Parathyroid adenoma (tissue), 2 donors: ENCODE measurements at regions not wholly inside any gene's neighbourhood (a gene's known extent, or its start where the extent isn't known, plus 50 kb on each side); places are given as distances from the start of the nearest gene placed in this dataset.

Source experiments
- H2AFZ ChIP-seq: fragments of 300-600 bp; sonication (generic); one replicate; pipeline ENCODE4 v1.7.0; 2017; ENCODE audit warnings: antibody characterized with exemption, mild to moderate bottlenecking
- H3K27ac ChIP-seq: fragments of 300-600 bp; sonication (generic); one replicate; pipeline ENCODE4 v1.7.0; 2017
- H3K27me3 ChIP-seq: fragments of 300-600 bp; sonication (generic); one replicate; pipeline ENCODE4 v1.7.0; 2017; ENCODE audit warnings: low read length; ENCODE audit not compliant: control insufficient read depth, insufficient read depth
- H3K36me3 ChIP-seq: fragments of 300-600 bp; sonication (generic); one replicate; pipeline ENCODE4 v1.7.0; 2017; ENCODE audit warnings: low read length; ENCODE audit not compliant: control insufficient read depth, insufficient read depth
- H3K4me1 ChIP-seq: fragments of 300-600 bp; sonication (generic); one replicate; pipeline ENCODE4 v1.7.0; 2017; ENCODE audit warnings: control low read depth
- H3K4me2 ChIP-seq: fragments of 300-600 bp; sonication (generic); one replicate; pipeline ENCODE4 v1.7.0; 2017; ENCODE audit warnings: low read length
- H3K4me3 ChIP-seq: fragments of 300-600 bp; sonication (generic); one replicate; pipeline ENCODE4 v1.7.0; 2017; ENCODE audit warnings: low read depth, low read length
- H3K79me2 ChIP-seq: fragments of 300-600 bp; sonication (generic); one replicate; pipeline ENCODE4 v1.7.0; 2017; ENCODE audit warnings: control low read depth
- H3K9ac ChIP-seq: fragments of 300-600 bp; sonication (generic); one replicate; pipeline ENCODE4 v1.7.0; 2017; ENCODE audit warnings: mild to moderate bottlenecking
- H3K9me3 ChIP-seq: fragments of 300-600 bp; sonication (generic); one replicate; pipeline ENCODE4 v1.7.0; 2017; ENCODE audit warnings: low read length; ENCODE audit not compliant: control insufficient read depth
- TF ChIP-seq, protein P1 (sequence below): fragments of 300-600 bp; sonication (generic); IDR thresholded peaks from one replicate; pipeline ENCODE4 v1.7.0; 2017; ENCODE audit warnings: antibody characterized with exemption, mild to moderate bottlenecking
- donor health status: primary hyperparathyroidism.

DNA sequence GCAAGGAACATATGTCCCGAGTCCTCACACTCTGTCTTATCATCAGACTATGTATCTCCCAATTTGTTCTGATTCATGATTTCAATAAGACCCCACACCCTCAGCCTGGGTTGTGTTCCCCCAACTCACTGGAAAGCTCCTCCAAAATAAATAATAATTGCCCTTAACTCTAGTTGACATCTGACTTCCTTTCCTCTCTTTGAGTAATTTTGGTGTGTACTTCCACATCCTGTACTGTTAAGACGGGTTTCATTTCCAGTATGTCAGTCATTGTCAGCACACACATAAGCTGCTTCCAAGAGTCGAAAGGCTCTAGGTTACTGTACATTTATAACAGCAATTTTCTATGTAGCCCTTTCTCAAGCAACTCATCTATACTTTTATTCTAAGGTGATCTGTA, 52.2 kb upstream of the C1QTNF7 start:
- no peak overlapping the region for H3K4me2 ChIP-seq
- TF ChIP-seq, protein P1, sequence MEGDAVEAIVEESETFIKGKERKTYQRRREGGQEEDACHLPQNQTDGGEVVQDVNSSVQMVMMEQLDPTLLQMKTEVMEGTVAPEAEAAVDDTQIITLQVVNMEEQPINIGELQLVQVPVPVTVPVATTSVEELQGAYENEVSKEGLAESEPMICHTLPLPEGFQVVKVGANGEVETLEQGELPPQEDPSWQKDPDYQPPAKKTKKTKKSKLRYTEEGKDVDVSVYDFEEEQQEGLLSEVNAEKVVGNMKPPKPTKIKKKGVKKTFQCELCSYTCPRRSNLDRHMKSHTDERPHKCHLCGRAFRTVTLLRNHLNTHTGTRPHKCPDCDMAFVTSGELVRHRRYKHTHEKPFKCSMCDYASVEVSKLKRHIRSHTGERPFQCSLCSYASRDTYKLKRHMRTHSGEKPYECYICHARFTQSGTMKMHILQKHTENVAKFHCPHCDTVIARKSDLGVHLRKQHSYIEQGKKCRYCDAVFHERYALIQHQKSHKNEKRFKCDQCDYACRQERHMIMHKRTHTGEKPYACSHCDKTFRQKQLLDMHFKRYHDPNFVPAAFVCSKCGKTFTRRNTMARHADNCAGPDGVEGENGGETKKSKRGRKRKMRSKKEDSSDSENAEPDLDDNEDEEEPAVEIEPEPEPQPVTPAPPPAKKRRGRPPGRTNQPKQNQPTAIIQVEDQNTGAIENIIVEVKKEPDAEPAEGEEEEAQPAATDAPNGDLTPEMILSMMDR = no peak
- no peaks in the 10 kb centered on the region for H3K36me3 ChIP-seq
- H3K27me3 ChIP-seq = no peaks in the 10 kb centered on the region
- no peaks in the 10 kb centered on the region for H3K9me3 ChIP-seq
- no peak overlapping the region for H3K27ac ChIP-seq
- no peak overlapping the region for H3K9ac ChIP-seq
- no peaks in the 10 kb centered on the region for H3K4me1 ChIP-seq
- H3K79me2 ChIP-seq = no peaks in the 10 kb centered on the region
- H2AFZ ChIP-seq = no peak overlapping the region
- no peak overlapping the region for H3K4me3 ChIP-seq

DNA sequence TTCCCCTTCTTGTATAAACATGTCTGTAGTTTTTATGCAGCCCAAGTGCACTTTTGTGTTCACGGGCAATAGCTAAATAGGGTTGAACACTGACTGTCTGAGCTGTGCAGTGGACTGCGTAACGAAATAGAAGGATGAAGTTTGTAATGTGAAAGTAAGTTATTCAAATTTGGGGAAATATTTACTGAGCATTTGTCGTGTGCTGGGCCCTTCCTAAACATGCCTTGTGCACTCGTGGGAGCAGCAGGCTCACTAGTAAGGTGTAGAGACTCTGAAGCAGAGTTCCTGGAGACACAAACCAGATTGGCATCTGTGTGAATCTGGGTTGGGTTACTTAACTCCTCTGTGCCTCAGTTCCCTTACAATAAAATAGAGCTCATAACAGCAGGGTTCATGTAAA, 51.7 kb upstream of the C1QTNF7 start:
- Histone ChIP-seq H3K9ac (no peak overlapping the region), H3K36me3 (no peaks in the 10 kb centered on the region), H3K79me2 (no peaks in the 10 kb centered on the region), H3K4me1 (no peaks in the 10 kb centered on the region), H3K4me2 (no peak overlapping the region), H3K9me3 (no peaks in the 10 kb centered on the region), H2AFZ (no peak overlapping the region), H3K27me3 (no peaks in the 10 kb centered on the region), H3K27ac (no peak overlapping the region), H3K4me3 (no peak overlapping the region)
- TF ChIP-seq, protein P1 = no peak

DNA sequence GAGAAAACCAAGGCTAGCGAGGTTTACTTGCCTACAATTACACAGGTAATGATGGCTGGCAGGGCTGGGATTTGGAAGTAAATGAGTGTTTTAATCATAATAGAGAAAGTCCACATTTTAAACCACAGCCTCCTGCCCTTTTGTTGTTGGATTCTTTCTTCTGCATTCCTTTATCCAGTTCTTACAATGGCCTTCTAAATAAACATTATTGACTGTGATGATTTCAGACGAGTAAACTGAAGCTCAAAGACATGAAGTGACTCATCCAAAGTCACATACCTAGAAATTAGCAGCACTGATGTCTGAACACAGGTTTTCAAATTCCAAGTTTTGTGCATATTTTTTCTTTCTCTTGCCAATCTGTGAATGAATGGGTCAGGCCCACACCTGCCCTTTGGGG, 51.2 kb upstream of the C1QTNF7 start:
- TF ChIP-seq, protein P1 = no peak
- Histone ChIP-seq H3K4me2 (no peak overlapping the region), H3K36me3 (no peaks in the 10 kb centered on the region), H3K9ac (no peak overlapping the region), H2AFZ (no peak overlapping the region), H3K79me2 (no peaks in the 10 kb centered on the region), H3K27me3 (no peaks in the 10 kb centered on the region), H3K4me1 (no peaks in the 10 kb centered on the region), H3K9me3 (no peaks in the 10 kb centered on the region), H3K4me3 (no peak overlapping the region), H3K27ac (no peak overlapping the region)
